Large intestine (tissue), 3 donors: ENCODE measurements at regions not wholly inside any gene's neighbourhood (a gene's known extent, or its start where the extent isn't known, plus 50 kb on each side); places are given as distances from the start of the nearest gene placed in this dataset.

ENCODE experiments used
- DNase-seq, 2 donors: peaks; one replicate each; pipeline versions ENCODE4 v3.0.0 to v3.0.0-alpha.2; 2013
- H3K27ac ChIP-seq: one replicate; pipeline ENCODE4 v1.5.1; 2013; ENCODE audit warnings: low read length
- H3K27me3 ChIP-seq: 2 replicates; pipeline ENCODE4 v1.6.1; 2013; ENCODE audit warnings: low read length; ENCODE audit not compliant: control insufficient read depth, insufficient read depth
- H3K36me3 ChIP-seq: 2 replicates; pipeline ENCODE4 v1.6.1; 2013; ENCODE audit warnings: low read length; ENCODE audit not compliant: control insufficient read depth, insufficient read depth
- H3K4me1 ChIP-seq: one replicate; pipeline ENCODE4 v1.6.1; 2013; ENCODE audit warnings: low read length; ENCODE audit not compliant: control insufficient read depth, insufficient read depth
- H3K4me3 ChIP-seq: one replicate; pipeline ENCODE4 v1.5.1; 2013; ENCODE audit warnings: low read length
- H3K9me3 ChIP-seq: one replicate; pipeline ENCODE4 v1.6.1; 2013; ENCODE audit warnings: mild to moderate bottlenecking, low read depth, low read length, moderate library complexity; ENCODE audit not compliant: control insufficient read depth
- WGBS: methylation state at CpG from one replicate; pipeline ENCODE4 v1.1.5; 2013; ENCODE audit warnings: low lambda C conversion rate; ENCODE audit not compliant: insufficient coverage; 5-methylcytosine and 5-hydroxymethylcytosine counted together

GRCh38 chr13:30552567-30552966 is 65.2 kb upstream of the USPL1 start:
- no peaks in the 10 kb centered on the region for H3K36me3 ChIP-seq

GRCh38 chr13:30559274-30559673 is 58.4 kb upstream of the USPL1 start:
- no peaks in the 10 kb centered on the region for H3K9me3 ChIP-seq
- no peaks in the 10 kb centered on the region for H3K36me3 ChIP-seq
- no peaks in the 10 kb centered on the region for H3K4me1 ChIP-seq
- no peaks in the 10 kb centered on the region for H3K27me3 ChIP-seq
- no peak overlapping the region for H3K27ac ChIP-seq
- no peak overlapping the region for H3K4me3 ChIP-seq
- 100% methylated on average over 1 of the region's 4 CpGs for WGBS
- no peak for DNase-seq

More at GRCh38 chr13:30552567-30552966, 65.2 kb upstream of the USPL1 start:
- Histone ChIP-seq H3K9me3 (no peaks in the 10 kb centered on the region), H3K27me3 (no peaks in the 10 kb centered on the region), H3K4me3 (no peak overlapping the region), H3K4me1 (no peaks in the 10 kb centered on the region), H3K27ac (no peak overlapping the region)
- WGBS = 71% methylated on average over 1 of the region's 4 CpGs
- DNase-seq = no peak

GRCh38 chr13:30560212-30560611 is 57.5 kb upstream of the USPL1 start:
- WGBS = 50% methylated on average over 2 of the region's 6 CpGs
- no peak overlapping the region for H3K27ac ChIP-seq

GRCh38 chr13:30561511-30561910 is 56.2 kb upstream of the USPL1 start:
- H3K27me3 ChIP-seq = no peaks in the 10 kb centered on the region
- H3K9me3 ChIP-seq = no peaks in the 10 kb centered on the region
- H3K36me3 ChIP-seq = no peaks in the 10 kb centered on the region
- WGBS = 89% methylated on average over 4 of the region's 4 CpGs
- no peak for DNase-seq
- no peak overlapping the region for H3K27ac ChIP-seq
- no peaks in the 10 kb centered on the region for H3K4me1 ChIP-seq
- H3K4me3 ChIP-seq = no peak overlapping the region

More at GRCh38 chr13:30560212-30560611, 57.5 kb upstream of the USPL1 start:
- H3K4me1 ChIP-seq = no peaks in the 10 kb centered on the region
- no peaks in the 10 kb centered on the region for H3K36me3 ChIP-seq
- no peaks in the 10 kb centered on the region for H3K9me3 ChIP-seq
- no peak overlapping the region for H3K4me3 ChIP-seq
- DNase-seq = no peak
- no peaks in the 10 kb centered on the region for H3K27me3 ChIP-seq

GRCh38 chr13:30564489-30564888 is 53.2 kb upstream of the USPL1 start:
- no peak for DNase-seq
- H3K36me3 ChIP-seq = no peaks in the 10 kb centered on the region
- H3K27ac ChIP-seq = no peak overlapping the region
- H3K9me3 ChIP-seq = no peaks in the 10 kb centered on the region
- no peak overlapping the region for H3K4me3 ChIP-seq
- 83% methylated on average over 1 of the region's 2 CpGs for WGBS
- H3K27me3 ChIP-seq = no peaks in the 10 kb centered on the region
- no peaks in the 10 kb centered on the region for H3K4me1 ChIP-seq

GRCh38 chr13:30565658-30566057 is 52.1 kb upstream of the USPL1 start:
- no peaks in the 10 kb centered on the region for H3K9me3 ChIP-seq
- H3K27me3 ChIP-seq = no peaks in the 10 kb centered on the region
- no peak overlapping the region for H3K27ac ChIP-seq
- no peaks in the 10 kb centered on the region for H3K4me1 ChIP-seq
- DNase-seq = no peak
- no CpG with 5 or more reads among the region's 1 CpG for WGBS
- H3K4me3 ChIP-seq = no peak overlapping the region
- H3K36me3 ChIP-seq = no peaks in the 10 kb centered on the region

GRCh38 chr13:30567072-30567471 is 50.6 kb upstream of the USPL1 start:
- H3K27me3 ChIP-seq = no peaks in the 10 kb centered on the region
- no peaks in the 10 kb centered on the region for H3K36me3 ChIP-seq
- no CpG with 5 or more reads among the region's 2 CpGs for WGBS
- no peak overlapping the region for H3K27ac ChIP-seq
- H3K4me3 ChIP-seq = no peak overlapping the region
- H3K9me3 ChIP-seq = no peaks in the 10 kb centered on the region
- no peak for DNase-seq
- no peaks in the 10 kb centered on the region for H3K4me1 ChIP-seq
